H9 (cell line): ENCODE measurements at regions not wholly inside any gene's neighbourhood (a gene's known extent, or its start where the extent isn't known, plus 50 kb on each side); places are given as distances from the start of the nearest gene placed in this dataset.

Experiments
- DNase-seq: peaks from one replicate; pipeline ENCODE4 v3.0.0-alpha.2; 2017
- H2AFZ ChIP-seq: one replicate; pipeline ENCODE4 v1.6.1; 2013; ENCODE audit warnings: mild to moderate bottlenecking, low read length, control low read depth, moderate library complexity
- H2AK5ac ChIP-seq: 2 replicates; pipeline ENCODE4 v1.6.1; 2013; ENCODE audit warnings: low read length, control low read depth, mixed read lengths; ENCODE audit not compliant: insufficient read length
- H2BK120ac ChIP-seq: one replicate; pipeline ENCODE4 v1.6.1; 2013; ENCODE audit warnings: low read depth, mild to moderate bottlenecking, low read length, control low read depth, inconsistent platforms; ENCODE audit not compliant: poor library complexity, severe bottlenecking
- H2BK12ac ChIP-seq: 2 replicates; pipeline ENCODE4 v1.6.1; 2013; ENCODE audit warnings: low read length, control low read depth, mixed read lengths, low read depth; ENCODE audit not compliant: insufficient read length
- H2BK15ac ChIP-seq: 2 replicates; pipeline ENCODE4 v1.6.1; 2013; ENCODE audit warnings: low read depth, low read length, control low read depth
- H2BK20ac ChIP-seq: one replicate; pipeline ENCODE4 v1.6.1; 2013; ENCODE audit warnings: low read depth, mild to moderate bottlenecking, low read length, control low read depth, inconsistent platforms; ENCODE audit not compliant: poor library complexity, severe bottlenecking
- H2BK5ac ChIP-seq: 2 replicates; pipeline ENCODE4 v1.6.1; 2013; ENCODE audit warnings: low read length, control low read depth, mixed read lengths; ENCODE audit not compliant: insufficient read length
- H3K14ac ChIP-seq: 2 replicates; pipeline ENCODE4 v1.6.1; 2013; ENCODE audit warnings: low read length, control low read depth; ENCODE audit not compliant: insufficient read depth
- H3K18ac ChIP-seq: 2 replicates; pipeline ENCODE4 v1.6.1; 2013; ENCODE audit warnings: low read depth, mild to moderate bottlenecking, mixed read lengths, low read length, control low read depth; ENCODE audit not compliant: insufficient read length
- H3K23ac ChIP-seq: 2 replicates; pipeline ENCODE4 v1.6.1; 2013; ENCODE audit warnings: low read length, control low read depth, mixed read lengths, low read depth; ENCODE audit not compliant: insufficient read length
- H3K23me2 ChIP-seq: 2 replicates; pipeline ENCODE4 v1.6.1; 2013; ENCODE audit warnings: low read depth, mild to moderate bottlenecking, mixed read lengths, low read length, control low read depth; ENCODE audit not compliant: insufficient read length, poor library complexity, severe bottlenecking
- H3K27ac ChIP-seq: 2 replicates; pipeline ENCODE4 v1.5.1; 2013; ENCODE audit warnings: low read length, control low read depth, mixed read lengths, low read depth; ENCODE audit not compliant: insufficient read length
- H3K27me3 ChIP-seq: 2 replicates; pipeline ENCODE4 v1.6.1; 2013; ENCODE audit warnings: low read length, control low read depth, inconsistent platforms; ENCODE audit not compliant: insufficient read depth
- H3K4ac ChIP-seq: 2 replicates; pipeline ENCODE4 v1.6.1; 2013; ENCODE audit warnings: low read depth, mild to moderate bottlenecking, control low read depth, inconsistent platforms, low read length, moderate library complexity
- H3K4me1 ChIP-seq: 2 replicates; pipeline ENCODE4 v1.6.1; 2013; ENCODE audit warnings: low read length, control low read depth, inconsistent platforms; ENCODE audit not compliant: insufficient read depth
- H3K4me2 ChIP-seq: 2 replicates; pipeline ENCODE4 v1.6.1; 2013; ENCODE audit warnings: low read length, control low read depth, mixed read lengths; ENCODE audit not compliant: insufficient read length, insufficient read depth
- H3K56ac ChIP-seq: 2 replicates; pipeline ENCODE4 v1.6.1; 2013; ENCODE audit warnings: low read depth, mild to moderate bottlenecking, mixed read lengths, low read length, control low read depth; ENCODE audit not compliant: insufficient read length
- H3K79me1 ChIP-seq: 2 replicates; pipeline ENCODE4 v1.6.1; 2013; ENCODE audit warnings: low read depth, mild to moderate bottlenecking, moderate library complexity, low read length, control low read depth, inconsistent platforms; ENCODE audit not compliant: insufficient read depth, poor library complexity, severe bottlenecking
- H3K79me2 ChIP-seq: 2 replicates; pipeline ENCODE4 v1.6.1; 2013; ENCODE audit warnings: low read length, control low read depth, inconsistent platforms; ENCODE audit not compliant: insufficient read depth
- H3K9ac ChIP-seq: 2 replicates; pipeline ENCODE4 v1.6.1; 2013; ENCODE audit warnings: low read length, control low read depth, mixed read lengths; ENCODE audit not compliant: insufficient read length; ENCODE audit errors: extremely low read depth
- H3K9me3 ChIP-seq: one replicate; pipeline ENCODE4 v1.6.1; 2013; ENCODE audit warnings: low read depth, low read length, inconsistent platforms; ENCODE audit not compliant: control insufficient read depth
- H3T11ph ChIP-seq: one replicate; pipeline ENCODE4 v1.6.1; 2013; ENCODE audit warnings: mild to moderate bottlenecking, low read length, control low read depth, inconsistent platforms
- H4K20me1 ChIP-seq: one replicate; pipeline ENCODE4 v1.6.1; 2013; ENCODE audit not compliant: control insufficient read depth, insufficient read length, insufficient read depth
- H4K5ac ChIP-seq: 2 replicates; pipeline ENCODE4 v1.6.1; 2013; ENCODE audit warnings: low read depth, mild to moderate bottlenecking, mixed read lengths, low read length, control low read depth; ENCODE audit not compliant: insufficient read length
- H4K8ac ChIP-seq: replicated peaks from 2 replicates; pipeline ENCODE4 v1.6.1; 2013; ENCODE audit warnings: low read length, control low read depth, mixed read lengths, low read depth; ENCODE audit not compliant: insufficient read length
- H4K91ac ChIP-seq: 2 replicates; pipeline ENCODE4 v1.6.1; 2013; ENCODE audit warnings: low read depth, mild to moderate bottlenecking, moderate library complexity, mixed read lengths, low read length, control low read depth; ENCODE audit not compliant: insufficient read length
- H3K27ac Mint-ChIP-seq, 3 experiments: 2 replicates in 2 of 3; 3 replicates in 1 of 3; pipeline ENCODE4 v1.8.0; 2020 to 2021; ENCODE audit warnings: mixed read lengths in 3 of 3, mild to moderate bottlenecking in 1 of 3, moderate library complexity in 1 of 3
- H3K27me3 Mint-ChIP-seq: 2 replicates; pipeline ENCODE4 v1.8.0; 2021; ENCODE audit warnings: low read depth, mild to moderate bottlenecking, moderate library complexity, mixed read lengths
- H3K36me3 Mint-ChIP-seq, 3 experiments: 2 replicates in 2 of 3; 3 replicates in 1 of 3; pipeline ENCODE4 v1.8.0; 2020 to 2021; ENCODE audit warnings: low read depth in 3 of 3, mixed read lengths in 3 of 3; ENCODE audit not compliant: insufficient read depth in 1 of 3
- H3K4me1 Mint-ChIP-seq, 2 experiments: 2 replicates each; pipeline ENCODE4 v1.8.0; 2020; ENCODE audit warnings: mixed read lengths in 2 of 2
- H3K4me3 Mint-ChIP-seq, 2 experiments: 2 replicates in 1 of 2; 3 replicates in 1 of 2; pipeline ENCODE4 v1.8.0; 2020 to 2021; ENCODE audit warnings: mild to moderate bottlenecking in 2 of 2, mixed read lengths in 2 of 2, moderate library complexity in 1 of 2
- H3K9me3 Mint-ChIP-seq, 2 experiments: 2 replicates in 1 of 2; 3 replicates in 1 of 2; pipeline ENCODE4 v1.8.0; 2020; ENCODE audit warnings: mild to moderate bottlenecking in 2 of 2, mixed read lengths in 2 of 2, moderate library complexity in 1 of 2
- WGBS: extraction: QIAGEN DNeasy Blood & Tissue Kit; methylation state at CpG from one replicate; pipeline ENCODE4 v1.1.7; 2013; ENCODE audit warnings: missing lambda C conversion rate, low lambda C conversion rate, mixed read lengths; ENCODE audit not compliant: insufficient read length; ENCODE audit errors: extremely low coverage; 5-methylcytosine and 5-hydroxymethylcytosine counted together
- TF ChIP-seq, protein P1 (sequence below): fragments of 200-600 bp; sonication (generic); conservative IDR thresholded peaks from 3 replicates; pipeline ENCODE4 v1.8.0; 2021; ENCODE audit warnings: antibody characterized with exemption, mild to moderate bottlenecking

DNA sequence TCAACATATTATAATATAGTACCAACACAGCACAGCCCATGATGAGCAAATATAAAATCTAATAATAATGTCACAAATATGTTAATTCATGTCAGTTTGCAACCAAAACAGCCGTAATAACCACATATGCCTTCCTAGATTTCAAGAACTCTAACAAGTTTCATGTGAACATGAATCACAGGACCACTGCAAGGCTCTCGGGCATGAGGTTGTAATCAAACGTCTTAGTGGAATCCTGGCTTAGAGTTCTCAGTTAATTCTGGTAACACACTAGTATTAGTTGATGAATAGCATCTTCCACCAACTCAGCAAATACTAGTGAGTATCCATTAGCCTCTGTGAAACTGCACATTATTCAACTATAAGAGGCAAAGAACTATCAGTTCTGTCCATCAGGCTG, 379.3 kb upstream of the TENM3 start:
- TF ChIP-seq, protein P1, sequence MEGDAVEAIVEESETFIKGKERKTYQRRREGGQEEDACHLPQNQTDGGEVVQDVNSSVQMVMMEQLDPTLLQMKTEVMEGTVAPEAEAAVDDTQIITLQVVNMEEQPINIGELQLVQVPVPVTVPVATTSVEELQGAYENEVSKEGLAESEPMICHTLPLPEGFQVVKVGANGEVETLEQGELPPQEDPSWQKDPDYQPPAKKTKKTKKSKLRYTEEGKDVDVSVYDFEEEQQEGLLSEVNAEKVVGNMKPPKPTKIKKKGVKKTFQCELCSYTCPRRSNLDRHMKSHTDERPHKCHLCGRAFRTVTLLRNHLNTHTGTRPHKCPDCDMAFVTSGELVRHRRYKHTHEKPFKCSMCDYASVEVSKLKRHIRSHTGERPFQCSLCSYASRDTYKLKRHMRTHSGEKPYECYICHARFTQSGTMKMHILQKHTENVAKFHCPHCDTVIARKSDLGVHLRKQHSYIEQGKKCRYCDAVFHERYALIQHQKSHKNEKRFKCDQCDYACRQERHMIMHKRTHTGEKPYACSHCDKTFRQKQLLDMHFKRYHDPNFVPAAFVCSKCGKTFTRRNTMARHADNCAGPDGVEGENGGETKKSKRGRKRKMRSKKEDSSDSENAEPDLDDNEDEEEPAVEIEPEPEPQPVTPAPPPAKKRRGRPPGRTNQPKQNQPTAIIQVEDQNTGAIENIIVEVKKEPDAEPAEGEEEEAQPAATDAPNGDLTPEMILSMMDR: no peak
- Mint-ChIP-seq H3K27me3 (no peaks in the 10 kb centered on the region), H3K36me3 (no peaks in the 10 kb centered on the region), H3K27ac (no peak overlapping the region), H3K4me1 (no peaks in the 10 kb centered on the region), H3K9me3 (no peaks in the 10 kb centered on the region), H3K4me3 (no peak overlapping the region)
- DNase-seq: no peak
- Histone ChIP-seq H2BK20ac (no peak overlapping the region), H2AFZ (no peak overlapping the region), H2BK120ac (no peak overlapping the region), H3K14ac (no peak overlapping the region), H4K8ac (no peak overlapping the region), H3K9me3 (no peaks in the 10 kb centered on the region), H2AK5ac (no peak overlapping the region), H3K9ac (no peak overlapping the region), H3K27me3 (no peaks in the 10 kb centered on the region), H2BK12ac (no peak overlapping the region), H3K4me1 (no peaks in the 10 kb centered on the region), H3K23me2 (no peaks in the 10 kb centered on the region), H3K23ac (no peak overlapping the region), H4K5ac (no peak overlapping the region), H3T11ph (no peak overlapping the region), H3K79me2 (no peaks in the 10 kb centered on the region), H4K91ac (no peak overlapping the region), H3K4me2 (no peak overlapping the region), H2BK5ac (no peak overlapping the region), H3K56ac (no peak overlapping the region), H3K79me1 (no peaks in the 10 kb centered on the region), H2BK15ac (no peak overlapping the region), H3K27ac (no peak overlapping the region), H4K20me1 (no peaks in the 10 kb centered on the region), H3K4ac (no peak overlapping the region), H3K18ac (no peak overlapping the region)
- no CpG with 5 or more reads among the region's 3 CpGs for WGBS
